SK-N-MC (cell line): ENCODE measurements at regions not wholly inside any gene's neighbourhood (a gene's known extent, or its start where the extent isn't known, plus 50 kb on each side); places are given as distances from the start of the nearest gene placed in this dataset.

Experiments used
- EZH2 ChIP-seq: fragments of 200-600 bp; sonication (generic); IDR thresholded peaks from one replicate; pipeline ENCODE4 v1.6.1; 2017; ENCODE audit warnings: antibody characterized with exemption
- FOXP2 ChIP-seq: optimal IDR thresholded peaks from 2 replicates; pipeline ENCODE3; 2011; ENCODE audit warnings: mild to moderate bottlenecking, moderate library complexity; ENCODE audit not compliant: insufficient read depth; ENCODE audit errors: extremely low read length, control extremely low read depth
- POLR2AphosphoS5 ChIP-seq: IDR thresholded peaks from 2 replicates; pipeline ENCODE4 v1.6.1; 2012; ENCODE audit warnings: mild to moderate bottlenecking, low read depth, low read length, borderline replicate concordance

DNA sequence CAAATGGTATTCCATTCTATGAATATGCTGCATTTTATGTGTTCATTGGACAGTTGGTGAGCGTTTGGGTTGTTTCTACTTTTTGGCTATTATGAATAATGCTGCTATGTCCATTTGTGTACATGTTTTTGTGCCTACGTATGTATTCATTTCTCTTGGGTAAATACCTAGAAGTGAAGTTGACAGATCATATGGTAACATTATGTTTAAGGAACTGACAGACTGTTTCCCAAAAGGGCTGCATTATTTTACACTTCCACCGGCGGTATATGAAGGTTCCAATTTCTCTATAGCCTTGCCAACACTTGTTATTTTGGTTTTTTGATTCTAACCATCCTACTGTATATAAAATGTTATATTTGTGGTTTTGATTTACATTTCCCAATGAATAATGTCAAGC, 703.9 kb upstream of the CDH2 start:
- TF ChIP-seq POLR2AphosphoS5 (no peak), EZH2 (no peak), FOXP2 (no peak)
